HT-29 (cell line): ENCODE measurements at regions not wholly inside any gene's neighbourhood (a gene's known extent, or its start where the extent isn't known, plus 50 kb on each side); places are given as distances from the start of the nearest gene placed in this dataset.

Experiments used
- DNase-seq: peaks from one replicate; pipeline ENCODE4 v3.0.0-alpha.2; 2015; ENCODE audit warnings: low spot score

DNA sequence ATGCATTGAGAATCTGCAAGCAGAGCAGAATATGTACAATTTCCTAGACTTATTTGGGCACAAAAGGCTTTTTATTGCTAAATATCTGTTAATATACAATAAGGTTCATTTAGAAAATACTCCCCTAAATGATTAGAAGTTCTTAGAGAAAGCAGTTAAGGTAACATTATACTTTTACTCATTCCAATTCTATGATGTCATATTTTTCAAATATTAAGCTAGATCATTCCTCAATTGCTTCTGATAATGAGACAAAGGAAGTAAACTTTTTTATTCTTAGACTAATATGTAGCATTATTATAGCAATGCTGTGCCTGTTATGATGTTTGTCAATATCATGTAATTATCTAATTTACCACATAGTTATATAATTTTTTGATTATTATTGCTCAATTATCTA lies 447.0 kb downstream of the SLC16A7 start:
- no peak for DNase-seq

DNA sequence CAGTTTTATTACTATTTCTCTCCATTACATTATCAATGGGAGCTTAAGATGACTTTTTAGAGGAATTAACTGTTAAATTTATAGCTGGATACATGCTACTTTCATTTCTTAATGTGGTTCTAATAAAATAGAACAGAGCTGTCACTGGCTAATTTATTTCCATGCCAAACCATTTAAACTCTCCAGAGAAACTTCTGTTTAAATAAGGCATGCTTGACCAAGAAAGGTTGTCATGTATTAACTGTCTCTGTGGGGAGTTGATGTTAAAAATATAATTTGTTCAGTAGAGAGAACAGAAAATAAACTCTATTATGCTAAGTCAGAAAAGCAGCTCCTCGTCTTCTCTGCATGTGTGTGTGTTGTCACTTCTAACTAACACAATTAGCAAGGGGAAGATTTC lies 447.4 kb downstream of the SLC16A7 start:
- DNase-seq: no peak

DNA sequence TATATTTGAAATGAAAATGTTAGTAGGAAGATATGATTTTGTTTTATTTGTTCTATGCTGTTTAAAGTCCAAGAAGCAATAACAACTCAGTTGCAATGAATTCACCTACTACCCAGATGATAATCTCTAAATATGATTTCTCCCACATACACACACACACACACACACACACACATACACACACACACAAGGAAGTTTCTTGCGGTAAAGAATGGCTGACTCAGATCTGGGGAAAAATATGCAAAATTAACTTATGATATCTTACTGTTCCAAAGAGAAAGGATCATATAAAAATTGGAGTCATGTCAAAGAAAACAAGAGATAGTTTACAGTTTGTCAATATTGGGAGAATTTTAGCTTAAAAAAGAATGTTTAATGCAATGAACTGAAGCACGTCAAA lies 456.7 kb downstream of the SLC16A7 start:
- DNase-seq: no peak

GRCh38 chr12:60059180-60059579 lies 463.4 kb downstream of the SLC16A7 start:
- no peak for DNase-seq

- no peak for DNase-seq
Observed at GRCh38 chr12:60066655-60067054, 470.8 kb downstream of the SLC16A7 start.

- DNase-seq: peak; percentile 38
Observed at GRCh38 chr12:60070552-60070951, 474.7 kb downstream of the SLC16A7 start.

GRCh38 chr12:60071759-60072191 lies 475.9 kb downstream of the SLC16A7 start:
- peak; percentile 42 for DNase-seq

- DNase-seq: no peak
Observed at GRCh38 chr12:60072911-60073310, 477.1 kb downstream of the SLC16A7 start.

GRCh38 chr12:60075091-60075490 lies 479.3 kb downstream of the SLC16A7 start:
- DNase-seq: no peak

DNA sequence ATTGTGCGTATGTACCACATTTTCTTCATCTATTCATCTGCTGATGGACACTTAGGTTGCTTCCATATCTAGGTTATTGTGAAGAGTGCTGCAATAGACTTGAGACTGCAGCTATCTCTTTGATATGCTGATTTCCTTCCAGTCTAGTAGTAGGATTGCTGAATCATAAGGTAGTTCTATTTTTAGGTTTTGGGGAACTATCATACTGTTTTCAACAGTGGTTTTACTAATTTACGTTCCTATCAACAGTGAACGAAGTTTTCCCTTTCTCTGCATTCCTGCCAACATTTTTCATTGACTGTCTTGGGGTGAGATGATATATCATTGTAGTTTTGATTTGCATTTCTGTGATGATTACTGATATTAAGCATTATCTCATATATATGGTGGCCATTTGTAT lies 482.2 kb downstream of the SLC16A7 start:
- no peak for DNase-seq

GRCh38 chr12:60093428-60093827 lies 497.6 kb downstream of the SLC16A7 start:
- DNase-seq: no peak

DNA sequence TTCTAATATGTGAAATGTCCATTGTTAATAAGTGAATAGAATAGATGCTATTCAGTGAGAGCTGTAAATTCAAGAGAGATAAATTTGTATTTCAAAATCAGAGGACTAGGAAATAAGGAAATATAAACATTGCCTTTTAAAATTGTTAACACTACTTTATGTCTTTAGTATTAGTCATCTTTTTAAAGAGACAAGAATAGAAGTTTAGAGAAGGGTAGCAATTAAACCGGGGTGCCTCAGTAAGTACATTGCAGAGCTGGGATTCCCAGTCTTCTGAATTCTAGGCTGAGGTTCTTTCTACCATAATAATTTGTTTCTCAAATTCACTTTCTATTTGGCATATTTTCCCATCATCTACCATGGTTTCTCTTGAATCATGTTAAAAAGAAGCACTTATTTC lies 498.6 kb downstream of the SLC16A7 start:
- DNase-seq: no peak

GRCh38 chr12:60096727-60097126 lies 500.9 kb downstream of the SLC16A7 start:
- no peak for DNase-seq

- no peak for DNase-seq
Observed at GRCh38 chr12:60100160-60100559, 504.3 kb downstream of the SLC16A7 start.

GRCh38 chr12:60100852-60101251 lies 505.0 kb downstream of the SLC16A7 start:
- peak; percentile 45 for DNase-seq

- DNase-seq: no peak
Observed at GRCh38 chr12:60101715-60102114, 505.9 kb downstream of the SLC16A7 start.

- no peak for DNase-seq
Observed at GRCh38 chr12:60106214-60106613, 510.4 kb downstream of the SLC16A7 start.

GRCh38 chr12:60107992-60108391 lies 512.2 kb downstream of the SLC16A7 start:
- DNase-seq: no peak

GRCh38 chr12:60112063-60112462 lies 516.2 kb downstream of the SLC16A7 start:
- DNase-seq: no peak

GRCh38 chr12:60112763-60113162 lies 516.9 kb downstream of the SLC16A7 start:
- no peak for DNase-seq

GRCh38 chr12:60114169-60114568 lies 518.3 kb downstream of the SLC16A7 start:
- DNase-seq: no peak

- DNase-seq: no peak
Observed at GRCh38 chr12:60119327-60119726, 523.5 kb downstream of the SLC16A7 start.

DNA sequence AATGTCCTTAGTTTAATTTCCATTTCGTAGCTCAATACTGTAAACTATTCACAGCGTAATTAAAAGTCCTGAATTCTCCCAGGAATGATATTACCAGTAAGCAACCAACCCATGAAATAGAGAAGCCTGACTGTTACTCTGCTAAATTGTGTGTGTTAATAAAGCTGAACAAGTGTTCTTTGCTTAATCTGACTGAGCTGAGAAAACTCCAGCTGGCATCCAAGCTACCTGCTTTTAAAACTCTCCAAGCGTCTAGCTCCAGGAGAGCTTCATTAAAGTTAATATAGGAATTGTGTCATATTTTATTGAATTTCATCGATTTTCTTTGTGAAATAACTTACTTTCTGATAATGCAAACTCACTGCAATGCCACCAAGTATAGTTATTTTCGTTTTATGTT lies 524.4 kb downstream of the SLC16A7 start:
- no peak for DNase-seq

DNA sequence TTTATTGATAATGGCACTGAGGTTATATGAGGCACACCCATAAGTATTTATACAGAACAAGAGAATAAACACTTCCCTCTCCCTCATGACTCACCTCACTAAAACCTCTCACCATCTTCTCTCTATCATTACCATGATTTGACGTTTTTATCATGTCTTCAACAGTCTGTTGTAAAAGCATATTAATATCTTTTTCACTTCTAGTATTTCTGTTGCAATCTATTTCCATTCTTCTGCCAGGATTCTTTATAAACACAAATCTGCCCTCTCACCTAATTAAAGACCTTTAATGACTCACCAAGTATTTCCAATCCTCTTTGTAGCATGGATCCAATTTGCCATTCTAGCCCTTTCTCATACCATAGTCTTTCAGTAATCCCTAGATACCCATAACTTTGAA lies 527.7 kb downstream of the SLC16A7 start:
- DNase-seq: no peak

DNA sequence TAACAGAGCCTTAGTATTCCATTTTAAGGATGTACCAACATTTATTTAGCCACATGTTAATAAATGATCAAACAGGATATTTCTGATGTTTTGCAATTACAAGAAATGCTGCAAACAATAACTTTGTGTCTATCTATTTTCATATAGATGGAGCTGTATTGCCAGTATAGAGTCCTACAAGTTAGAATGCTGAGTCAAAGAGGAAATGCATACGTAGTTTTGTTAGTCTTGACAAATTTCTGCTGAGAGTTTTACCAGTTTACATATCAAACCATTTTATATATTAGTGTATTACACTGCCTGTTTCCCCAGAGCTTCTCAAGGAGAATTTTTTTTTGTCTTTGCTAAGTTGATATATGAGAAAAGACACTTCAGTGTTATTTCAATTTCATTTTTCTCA lies 541.7 kb downstream of the SLC16A7 start:
- DNase-seq: no peak
